HL-60/S4 treated with phorbol 12-myristate 13-acetate at 8.2 ng/mL for 4 days and 3 days (cell line): ENCODE measurements at regions not wholly inside any gene's neighbourhood (a gene's known extent, or its start where the extent isn't known, plus 50 kb on each side); places are given as distances from the start of the nearest gene placed in this dataset.

Source experiments
- in situ Hi-C: fragments of 300-500 bp; cut with MboI; formaldehyde crosslinking; loops from 2 replicates; pipeline ENCODE4 v1.15.0; 2022; ENCODE audit warnings: low sequenced_read_pairs

- in situ Hi-C loops, result no loop called here
Observed at GRCh38 chr4:176898791-176899190, 106.1 kb upstream of the VEGFC start.

- in situ Hi-C loops, result no loop called here
Observed at GRCh38 chr4:176902710-176903323, 110.1 kb upstream of the VEGFC start.

- in situ Hi-C loops, result no loop called here
Observed at GRCh38 chr4:176906709-176907108, 114.0 kb upstream of the VEGFC start.

- in situ Hi-C loops, result no loop called here
Observed at GRCh38 chr4:176910646-176911045, 117.9 kb upstream of the VEGFC start.

GRCh38 chr4:176919631-176920030 is 126.9 kb upstream of the VEGFC start:
- in situ Hi-C loops, result no loop called here

- in situ Hi-C loops, result no loop called here
Observed at GRCh38 chr4:176920694-176921093, 128.0 kb upstream of the VEGFC start.

- in situ Hi-C loops, result no loop called here
Observed at GRCh38 chr4:176921256-176921655, 128.5 kb upstream of the VEGFC start.

GRCh38 chr4:176924238-176924637 is 131.5 kb upstream of the VEGFC start:
- in situ Hi-C loops, result no loop called here

GRCh38 chr4:176925962-176926361 is 133.2 kb upstream of the VEGFC start:
- in situ Hi-C loops, result no loop called here

- in situ Hi-C loops, result no loop called here
Observed at GRCh38 chr4:176927117-176927516, 134.4 kb upstream of the VEGFC start.

GRCh38 chr4:176927664-176928063 is 134.9 kb upstream of the VEGFC start:
- in situ Hi-C loops, result no loop called here

GRCh38 chr4:176939445-176939844 is 146.7 kb upstream of the VEGFC start:
- in situ Hi-C loops, result no loop called here

- in situ Hi-C loops, result no loop called here
Observed at GRCh38 chr4:176945334-176945733, 152.6 kb upstream of the VEGFC start.

GRCh38 chr4:176949029-176949428 is 156.3 kb upstream of the VEGFC start:
- in situ Hi-C loops, result no loop called here

- in situ Hi-C loops, result no loop called here
Observed at GRCh38 chr4:176953021-176953420, 160.3 kb upstream of the VEGFC start.

- in situ Hi-C loops, result no loop called here
Observed at GRCh38 chr4:176957353-176958118, 164.8 kb upstream of the VEGFC start.

- in situ Hi-C loops, result no loop called here
Observed at GRCh38 chr4:176959980-176960379, 167.3 kb upstream of the VEGFC start.

GRCh38 chr4:176963121-176963520 is 170.4 kb upstream of the VEGFC start:
- in situ Hi-C loops, result no loop called here

GRCh38 chr4:176964116-176964691 is 171.5 kb upstream of the VEGFC start:
- in situ Hi-C loops, result no loop called here

GRCh38 chr4:176967586-176967985 is 174.9 kb upstream of the VEGFC start:
- in situ Hi-C loops, result no loop called here

GRCh38 chr4:176968094-176968493 is 175.4 kb upstream of the VEGFC start:
- in situ Hi-C loops, result no loop called here

- in situ Hi-C loops, result no loop called here
Observed at GRCh38 chr4:176969011-176969410, 176.3 kb upstream of the VEGFC start.
